CD14-positive monocyte (primary cell): ENCODE measurements at regions not wholly inside any gene's neighbourhood (a gene's known extent, or its start where the extent isn't known, plus 50 kb on each side); places are given as distances from the start of the nearest gene placed in this dataset.

Experiments used
- DNase-seq, 3 donors: peaks; one replicate each; pipeline ENCODE4 v3.0.0-alpha.2; 2011 to 2022
- H2AFZ ChIP-seq: 2 replicates; pipeline ENCODE4 v1.6.0; 2012; ENCODE audit warnings: mild to moderate bottlenecking, low read depth, low read length, inconsistent platforms; ENCODE audit not compliant: insufficient read depth, poor library complexity, severe bottlenecking
- H3K27ac ChIP-seq, 2 donors: 1 replicate in 1 of 2; 2 replicates in 1 of 2; pipeline ENCODE4 v1.5.1; 2012 to 2013; ENCODE audit warnings: low read length in 2 of 2, control low read depth in 1 of 2, inconsistent platforms in 1 of 2, low read depth in 1 of 2, mild to moderate bottlenecking in 1 of 2
- H3K27me3 ChIP-seq, 2 donors: one replicate each; pipeline versions ENCODE4 v1.6.0 to v1.6.1; 2011 to 2013; ENCODE audit warnings: low read length in 2 of 2; ENCODE audit not compliant: control insufficient read depth in 2 of 2, insufficient read depth in 2 of 2
- H3K36me3 ChIP-seq, 2 donors: replicated peaks in 1 of 2; 1 replicate in 1 of 2; 2 replicates in 1 of 2; pipeline versions ENCODE4 v1.5.1 to v1.6.1; 2012 to 2013; ENCODE audit warnings: low read length in 2 of 2, control low read depth in 1 of 2, inconsistent platforms in 1 of 2, mild to moderate bottlenecking in 1 of 2; ENCODE audit not compliant: insufficient read depth in 2 of 2, control insufficient read depth in 1 of 2
- H3K4me1 ChIP-seq, 2 donors: 1 replicate in 1 of 2; 2 replicates in 1 of 2; pipeline versions ENCODE4 v1.5.1 to v1.6.1; 2012 to 2013; ENCODE audit warnings: low read length in 2 of 2, control low read depth in 1 of 2, inconsistent platforms in 1 of 2, mild to moderate bottlenecking in 1 of 2, moderate library complexity in 1 of 2; ENCODE audit not compliant: insufficient read depth in 2 of 2, control insufficient read depth in 1 of 2
- H3K4me2 ChIP-seq: replicated peaks from 2 replicates; pipeline ENCODE3; 2012; ENCODE audit warnings: low read length, moderate library complexity, mild to moderate bottlenecking; ENCODE audit not compliant: poor library complexity, severe bottlenecking; ENCODE audit errors: extremely low read depth
- H3K4me3 ChIP-seq, 3 experiments: fragments of 200-600 bp in 1 of 3; sonication (generic) in 1 of 3; replicated peaks in 1 of 3; 1 replicate in 2 of 3; 2 replicates in 1 of 3; pipeline ENCODE4 v1.5.1; 2011 to 2013; ENCODE audit warnings: low read length in 3 of 3, mild to moderate bottlenecking in 3 of 3, control low read depth in 2 of 3, low read depth in 2 of 3, inconsistent platforms in 1 of 3, moderate library complexity in 1 of 3
- H3K79me2 ChIP-seq: 2 replicates; pipeline ENCODE4 v1.6.0; 2012; ENCODE audit warnings: mild to moderate bottlenecking, control low read depth, inconsistent platforms, low read length, moderate library complexity; ENCODE audit not compliant: insufficient read depth
- H3K9ac ChIP-seq: 2 replicates; pipeline ENCODE4 v1.6.0; 2017; ENCODE audit warnings: low read length, mild to moderate bottlenecking; ENCODE audit not compliant: insufficient read depth, poor library complexity, severe bottlenecking
- H3K9me3 ChIP-seq, 2 donors: replicated peaks in 1 of 2; 1 replicate in 1 of 2; 2 replicates in 1 of 2; pipeline versions ENCODE4 v1.5.1 to v1.6.1; 2012 to 2013; ENCODE audit warnings: low read length in 2 of 2, control low read depth in 1 of 2; ENCODE audit not compliant: control insufficient read depth in 1 of 2, insufficient read depth in 1 of 2
- H4K20me1 ChIP-seq: 2 replicates; pipeline ENCODE4 v1.6.0; 2012; ENCODE audit warnings: mild to moderate bottlenecking, low read length, control low read depth, moderate library complexity; ENCODE audit not compliant: insufficient read depth
- H3K27ac Mint-ChIP-seq, 7 donors: one replicate each; pipeline ENCODE4 v1.8.0; 2020; ENCODE audit warnings: mild to moderate bottlenecking in 7 of 7, mixed read lengths in 7 of 7, moderate library complexity in 6 of 7, inconsistent platforms in 2 of 7
- H3K27me3 Mint-ChIP-seq, 3 donors: one replicate each; pipeline ENCODE4 v1.8.0; 2021 to 2022; ENCODE audit warnings: low read depth in 3 of 3, mild to moderate bottlenecking in 3 of 3, mixed read lengths in 3 of 3, moderate library complexity in 3 of 3, inconsistent platforms in 1 of 3
- H3K36me3 Mint-ChIP-seq, 2 donors: one replicate each; pipeline ENCODE4 v1.8.0; 2020; ENCODE audit warnings: mixed read lengths in 2 of 2, inconsistent platforms in 1 of 2, mild to moderate bottlenecking in 1 of 2
- H3K4me1 Mint-ChIP-seq: one replicate; pipeline ENCODE4 v1.8.0; 2020; ENCODE audit warnings: mild to moderate bottlenecking, mixed read lengths
- H3K4me3 Mint-ChIP-seq, 2 donors: one replicate each; pipeline ENCODE4 v1.8.0; 2020; ENCODE audit warnings: mild to moderate bottlenecking in 2 of 2, mixed read lengths in 2 of 2, moderate library complexity in 1 of 2
- H3K9me3 Mint-ChIP-seq, 7 donors: one replicate each; pipeline ENCODE4 v1.8.0; 2020 to 2022; ENCODE audit warnings: mixed read lengths in 7 of 7, mild to moderate bottlenecking in 6 of 7, moderate library complexity in 6 of 7, inconsistent platforms in 2 of 7
- WGBS: methylation state at CpG from one replicate; pipeline ENCODE4 v1.1.5; 2013; ENCODE audit warnings: missing lambda C conversion rate; ENCODE audit not compliant: insufficient coverage; 5-methylcytosine and 5-hydroxymethylcytosine counted together
- intact Hi-C, 2 donors: fragments of 100-400 bp; cut with micrococcal nuclease; formaldehyde crosslinking; loops; one replicate each; pipeline versions ENCODE4 v1.15.0 to v1.15.1; 2023
- TF ChIP-seq, protein P1 (sequence below): fragments of 200-600 bp; IDR thresholded peaks from one replicate; pipeline ENCODE4 v1.8.0; 2022; ENCODE audit warnings: antibody characterized with exemption, mild to moderate bottlenecking

DNA sequence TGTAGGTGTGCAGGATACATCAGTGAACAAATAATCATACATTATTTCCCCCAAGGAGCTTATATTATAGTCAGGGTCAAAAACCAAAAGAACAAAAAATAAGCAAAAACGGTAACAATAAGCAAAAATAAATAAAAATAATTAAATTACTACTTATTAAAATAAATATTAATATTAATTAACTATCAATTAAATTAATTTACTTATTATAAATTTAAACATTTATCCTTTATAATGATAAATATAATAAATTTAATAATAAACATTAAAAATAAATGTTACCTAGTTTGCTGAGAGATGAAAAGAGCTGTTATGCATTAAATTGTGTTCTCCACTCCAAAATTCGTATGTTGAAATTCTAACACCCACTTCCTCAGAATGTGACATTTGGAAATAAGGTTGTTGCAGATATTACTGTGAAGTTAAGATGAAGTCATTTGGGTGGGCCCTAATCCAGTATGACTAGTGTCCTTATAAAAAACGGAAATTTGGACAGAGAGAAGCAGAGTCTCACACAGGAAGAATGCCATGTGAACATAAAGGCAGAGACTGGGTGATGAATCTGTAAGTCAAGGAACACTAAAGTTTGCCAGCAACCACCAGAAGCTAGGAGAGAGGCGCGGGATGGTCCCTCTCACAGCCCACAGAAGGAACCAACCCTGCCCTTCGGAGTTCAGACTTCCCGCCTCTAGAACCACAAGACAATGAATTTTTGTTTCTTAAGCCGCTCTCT is 67.2 kb upstream of the IBSP start:
- Mint-ChIP-seq H3K9me3 (peaks cover 0 to 4% (median 0%) of the 10 kb centered on the region in 7 donors), H3K4me1 (peaks cover 12% of the 10 kb centered on the region), H3K4me3 (peak overlapping the region in 1 of 2 donors; percentile 55), H3K27me3 (peaks cover 0 to 5% (median 0%) of the 10 kb centered on the region in 3 donors), H3K36me3 (no peaks in the 10 kb centered on the region), H3K27ac (peak overlapping the region; percentile 87 to 96 (median 90))
- Histone ChIP-seq H3K9me3 (no peaks in the 10 kb centered on the region), H3K27ac (peak overlapping the region; percentile 69 to 83), H4K20me1 (no peaks in the 10 kb centered on the region), H3K79me2 (no peaks in the 10 kb centered on the region), H2AFZ (peak overlapping the region; percentile 40), H3K27me3 (no peaks in the 10 kb centered on the region), H3K9ac (no peak overlapping the region), H3K36me3 (no peaks in the 10 kb centered on the region), H3K4me3 (no peak overlapping the region), H3K4me1 (peaks cover 12% of the 10 kb centered on the region in 2 donors), H3K4me2 (peak overlapping the region; percentile 10)
- peak; percentile 79 to 87 (median 81) for DNase-seq
- intact Hi-C loops: loop anchor here in 1 of 2 donors (10.0 kb wide), 1 partner anchor 103 kb away; the partner anchor contains the start of gene MEPE
- whole genome bisulfite sequencing: 84% methylated on average over 3 of the region's 8 CpGs
- TF ChIP-seq, protein P1, sequence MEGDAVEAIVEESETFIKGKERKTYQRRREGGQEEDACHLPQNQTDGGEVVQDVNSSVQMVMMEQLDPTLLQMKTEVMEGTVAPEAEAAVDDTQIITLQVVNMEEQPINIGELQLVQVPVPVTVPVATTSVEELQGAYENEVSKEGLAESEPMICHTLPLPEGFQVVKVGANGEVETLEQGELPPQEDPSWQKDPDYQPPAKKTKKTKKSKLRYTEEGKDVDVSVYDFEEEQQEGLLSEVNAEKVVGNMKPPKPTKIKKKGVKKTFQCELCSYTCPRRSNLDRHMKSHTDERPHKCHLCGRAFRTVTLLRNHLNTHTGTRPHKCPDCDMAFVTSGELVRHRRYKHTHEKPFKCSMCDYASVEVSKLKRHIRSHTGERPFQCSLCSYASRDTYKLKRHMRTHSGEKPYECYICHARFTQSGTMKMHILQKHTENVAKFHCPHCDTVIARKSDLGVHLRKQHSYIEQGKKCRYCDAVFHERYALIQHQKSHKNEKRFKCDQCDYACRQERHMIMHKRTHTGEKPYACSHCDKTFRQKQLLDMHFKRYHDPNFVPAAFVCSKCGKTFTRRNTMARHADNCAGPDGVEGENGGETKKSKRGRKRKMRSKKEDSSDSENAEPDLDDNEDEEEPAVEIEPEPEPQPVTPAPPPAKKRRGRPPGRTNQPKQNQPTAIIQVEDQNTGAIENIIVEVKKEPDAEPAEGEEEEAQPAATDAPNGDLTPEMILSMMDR: no peak

- peak overlapping the region in 2 of 7 donors; percentile 3 to 35 for H3K27ac Mint-ChIP-seq
- no peaks in the 10 kb centered on the region for H3K36me3 ChIP-seq
- H3K9me3 Mint-ChIP-seq: peaks cover 0 to 4% (median 0%) of the 10 kb centered on the region in 7 donors
- DNase-seq: no peak
- no peak overlapping the region for H3K27ac ChIP-seq
- H3K4me1 ChIP-seq: peaks cover 12% of the 10 kb centered on the region in 2 donors
- peaks cover 12% of the 10 kb centered on the region for H3K4me1 Mint-ChIP-seq
- peaks cover 0 to 5% (median 0%) of the 10 kb centered on the region in 3 donors for H3K27me3 Mint-ChIP-seq
- no peaks in the 10 kb centered on the region for H3K9me3 ChIP-seq
- no peak overlapping the region for H3K4me3 ChIP-seq
- H3K4me3 Mint-ChIP-seq: no peak overlapping the region
- TF ChIP-seq, protein P1: no peak
- intact Hi-C loops: loop anchor here in 1 of 2 donors (10.0 kb wide), 1 partner anchor 101 kb away; the partner anchor contains the start of gene MEPE
- no peaks in the 10 kb centered on the region for H3K79me2 ChIP-seq
- no peaks in the 10 kb centered on the region for H4K20me1 ChIP-seq
- no peak overlapping the region for H3K4me2 ChIP-seq
- no peaks in the 10 kb centered on the region for H3K27me3 ChIP-seq
- no peak overlapping the region for H2AFZ ChIP-seq
- WGBS: 86% methylated on average over 2 of the region's 2 CpGs
- H3K36me3 Mint-ChIP-seq: no peaks in the 10 kb centered on the region
- H3K9ac ChIP-seq: no peak overlapping the region
Observed at GRCh38 chr4:87734084-87734483, 65.3 kb upstream of the IBSP start.
